ENCODE measurements at regions not wholly inside any gene's neighbourhood (a gene's known extent, or its start where the extent isn't known, plus 50 kb on each side); places are given as distances from the start of the nearest gene placed in this dataset.

GRCh38 chr10:5311617-5312016, 53.1 kb upstream of the UCN3 start:
- DNase-seq: no peak

- DNase-seq: no peak
These were observed 49.9 kb upstream of the UCN3 start for GRCh38 chr10:5314840-5315239.

All from RPMI8226 (cell line).